ENCODE measurements at regions not wholly inside any gene's neighbourhood (a gene's known extent, or its start where the extent isn't known, plus 50 kb on each side); places are given as distances from the start of the nearest gene placed in this dataset.
"Not testable (repeated sequence)": the region's sequence is repeated elsewhere in the genome, so short reads cannot be mapped to it uniquely, and the experiment has no call there.

- no peak for DNase-seq (ENCODE audit: low read depth in 4 of 4, low spot score in 3 of 4)
These were observed 92.6 kb downstream of the KIF26A start for GRCh38 chr14:104230946-104231345.

- no peak for DNase-seq (ENCODE audit: low read depth in 4 of 4, low spot score in 3 of 4)
These were observed 93.7 kb downstream of the KIF26A start for GRCh38 chr14:104232070-104232484.

- DNase-seq (ENCODE audit: low read depth in 4 of 4, low spot score in 3 of 4), result not testable (repeated sequence)
These were observed 95.8 kb downstream of the KIF26A start for GRCh38 chr14:104234007-104234786.

- no peak for DNase-seq (ENCODE audit: low read depth in 4 of 4, low spot score in 3 of 4)
These were observed 97.3 kb downstream of the KIF26A start for GRCh38 chr14:104235686-104236085.

GRCh38 chr14:104237651-104238423 lies 99.5 kb downstream of the KIF26A start:
- no peak for DNase-seq (ENCODE audit: low read depth in 4 of 4, low spot score in 3 of 4)

- no peak for DNase-seq (ENCODE audit: low read depth in 4 of 4, low spot score in 3 of 4)
These were observed 100.2 kb downstream of the KIF26A start for GRCh38 chr14:104238424-104239184.

- DNase-seq (ENCODE audit: low read depth in 4 of 4, low spot score in 3 of 4), result no peak
These were observed 100.9 kb downstream of the KIF26A start for GRCh38 chr14:104239185-104239775.

- DNase-seq (ENCODE audit: low read depth in 4 of 4, low spot score in 3 of 4), result no peak
These were observed 101.5 kb downstream of the KIF26A start for GRCh38 chr14:104239861-104240301.

- no peak for DNase-seq (ENCODE audit: low read depth in 4 of 4, low spot score in 3 of 4)
These were observed 102.2 kb downstream of the KIF26A start for GRCh38 chr14:104240434-104241157.

GRCh38 chr14:104243200-104243599 lies 104.8 kb downstream of the KIF26A start:
- no peak for DNase-seq (ENCODE audit: low read depth in 4 of 4, low spot score in 3 of 4)

- DNase-seq (ENCODE audit: low read depth in 4 of 4, low spot score in 3 of 4), result no peak
These were observed 106.0 kb downstream of the KIF26A start for GRCh38 chr14:104244221-104245011.

GRCh38 chr14:104245075-104245474 lies 106.7 kb downstream of the KIF26A start:
- DNase-seq (ENCODE audit: low read depth in 4 of 4, low spot score in 3 of 4), result no peak

GRCh38 chr14:104245723-104246122 lies 107.3 kb downstream of the KIF26A start:
- no peak for DNase-seq (ENCODE audit: low read depth in 4 of 4, low spot score in 3 of 4)

- DNase-seq (ENCODE audit: low read depth in 4 of 4, low spot score in 3 of 4), result no peak
These were observed 108.3 kb downstream of the KIF26A start for GRCh38 chr14:104246401-104247335.

GRCh38 chr14:104247336-104248202 lies 109.2 kb downstream of the KIF26A start:
- no peak for DNase-seq (ENCODE audit: low read depth in 4 of 4, low spot score in 3 of 4)

- no peak for DNase-seq (ENCODE audit: low read depth in 4 of 4, low spot score in 3 of 4)
These were observed 110.0 kb downstream of the KIF26A start for GRCh38 chr14:104248203-104249055.

All from left renal pelvis (tissue), 4 donors.